EH (cell line): ENCODE measurements at regions not wholly inside any gene's neighbourhood (a gene's known extent, or its start where the extent isn't known, plus 50 kb on each side); places are given as distances from the start of the nearest gene placed in this dataset.

Source experiments
- DNase-seq: peaks from one replicate; pipeline ENCODE4 v3.0.0-alpha.2; 2015; ENCODE audit warnings: low read depth

GRCh38 chr6:68391953-68392352 lies 243.1 kb upstream of the ADGRB3 start:
- no peak for DNase-seq

- DNase-seq = no peak
Observed at GRCh38 chr6:68372991-68373390, 262.1 kb upstream of the ADGRB3 start.

DNA sequence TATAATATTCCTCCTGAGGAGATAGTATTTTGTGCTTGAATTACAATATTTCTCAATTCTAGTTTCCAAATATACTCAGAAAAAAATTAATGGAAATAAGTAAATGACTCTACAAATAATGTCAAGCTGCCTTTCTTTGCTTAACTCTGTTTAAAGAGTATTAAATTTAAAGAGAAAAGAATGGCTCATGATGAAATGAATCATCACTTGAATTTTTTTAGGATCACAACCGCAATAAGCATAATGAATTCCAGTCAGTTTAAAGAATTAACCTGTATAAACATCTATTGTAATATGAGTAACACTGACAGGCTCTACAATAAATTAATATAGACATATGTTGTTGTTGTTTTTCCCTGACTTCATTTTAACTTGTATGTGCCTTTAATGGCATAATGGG lies 266.2 kb upstream of the ADGRB3 start:
- no peak for DNase-seq

GRCh38 chr6:68364271-68364805 lies 270.7 kb upstream of the ADGRB3 start:
- no peak for DNase-seq

GRCh38 chr6:68343901-68344300 lies 291.2 kb upstream of the ADGRB3 start:
- no peak for DNase-seq

DNA sequence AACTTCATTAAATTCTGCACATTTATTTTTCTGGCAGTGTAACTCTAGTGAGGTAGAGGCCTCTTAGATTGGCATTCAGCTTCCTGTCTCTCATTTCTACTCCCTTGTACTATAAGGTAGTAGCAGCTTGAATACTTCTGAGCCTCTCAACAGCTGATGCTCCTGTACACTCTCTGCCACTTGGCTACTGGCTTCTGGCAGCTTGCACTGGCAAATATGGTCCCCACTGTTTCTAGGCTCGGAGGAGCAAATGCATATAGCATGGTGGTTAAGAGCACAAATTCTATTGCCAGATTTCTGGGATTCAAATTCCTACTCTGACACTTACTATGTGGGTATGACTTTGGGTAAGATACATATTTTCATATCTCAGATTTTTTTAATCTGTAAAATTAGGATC lies 292.8 kb upstream of the ADGRB3 start:
- no peak for DNase-seq

DNA sequence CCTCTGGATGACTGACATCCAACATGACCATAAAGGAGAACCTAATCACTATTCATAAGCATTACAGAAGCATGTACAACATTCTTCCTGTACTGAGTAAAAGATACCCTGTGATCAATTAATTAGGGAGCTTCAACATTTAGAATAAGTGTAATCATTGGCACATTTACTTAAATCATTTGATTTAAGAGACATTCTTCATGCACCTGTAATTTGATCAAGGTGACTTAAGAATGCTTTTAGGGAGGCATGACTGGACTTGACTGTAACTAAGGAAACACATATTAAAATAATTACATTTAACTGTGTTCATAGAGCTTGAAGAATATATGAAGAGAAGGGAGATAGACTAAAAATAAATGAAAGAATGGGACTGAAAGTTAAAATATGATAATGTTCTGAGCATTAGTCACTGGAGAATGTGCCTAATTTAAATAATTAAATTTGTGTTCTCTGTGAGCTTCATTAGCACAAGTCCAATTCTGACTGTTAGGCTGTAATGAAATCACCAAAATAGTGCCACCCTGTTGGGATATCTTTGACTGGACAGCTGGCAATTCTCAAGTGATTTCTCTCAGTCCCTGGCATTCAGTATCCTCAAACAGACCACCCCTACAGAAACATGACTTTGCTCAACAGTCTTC lies 295.5 kb upstream of the ADGRB3 start:
- DNase-seq = no peak

GRCh38 chr6:68333442-68333841 lies 301.6 kb upstream of the ADGRB3 start:
- no peak for DNase-seq

DNA sequence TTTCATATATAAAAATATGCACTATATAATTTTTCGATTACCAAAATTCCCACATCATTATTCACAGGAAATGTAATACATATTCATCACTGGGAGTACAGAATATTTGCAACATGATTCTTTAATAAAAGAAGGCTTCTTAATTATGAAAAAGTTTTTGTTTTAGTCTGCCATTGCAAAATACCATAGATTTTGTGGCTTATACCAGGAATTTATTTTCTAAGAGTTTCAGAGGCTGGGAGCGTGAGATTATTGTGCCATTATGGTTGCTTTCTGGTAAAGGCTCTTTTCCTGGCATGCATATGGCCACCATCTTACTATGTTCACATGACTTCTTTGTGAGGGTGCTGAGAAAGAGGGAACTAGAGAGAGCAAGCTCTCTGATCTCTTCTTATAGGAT lies 306.9 kb upstream of the ADGRB3 start:
- DNase-seq = no peak

GRCh38 chr6:68326762-68327161 lies 308.3 kb upstream of the ADGRB3 start:
- DNase-seq = no peak

DNA sequence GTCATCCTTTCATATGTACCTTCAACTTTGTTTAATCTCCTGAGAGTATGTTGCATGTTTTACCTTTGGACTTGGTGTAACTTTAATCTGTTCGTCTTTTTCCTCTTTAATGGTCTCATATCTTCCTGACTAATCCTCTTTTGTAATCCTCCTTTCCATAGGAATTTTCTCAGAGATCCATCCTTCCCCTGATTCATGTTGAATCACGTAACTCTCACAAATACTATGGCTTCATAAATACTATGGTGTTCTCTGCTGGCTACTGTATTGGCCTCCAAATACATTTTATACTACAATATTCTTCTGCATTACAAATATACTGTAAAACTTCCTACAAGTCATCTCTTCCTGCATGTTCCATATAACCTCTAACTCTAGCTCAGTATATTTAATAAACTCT lies 317.7 kb upstream of the ADGRB3 start:
- DNase-seq = no peak

DNA sequence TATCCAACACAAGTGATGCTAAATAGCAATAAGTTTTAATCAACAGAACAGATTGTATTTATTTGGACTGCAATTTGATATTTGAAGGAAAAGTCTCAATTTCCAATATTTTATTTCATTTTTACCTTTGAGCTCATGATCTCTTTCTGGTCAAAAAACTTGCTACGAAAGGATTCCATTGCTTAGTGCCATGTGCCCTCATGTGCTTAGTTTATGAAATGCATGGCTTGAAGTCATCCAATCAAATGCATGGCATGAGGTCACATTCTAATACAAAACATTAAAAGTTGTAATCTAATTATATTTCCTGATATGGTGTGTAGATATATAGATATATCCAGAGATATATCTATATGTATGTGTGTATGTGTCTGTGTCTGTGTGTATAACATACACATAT lies 321.2 kb upstream of the ADGRB3 start:
- no peak for DNase-seq

DNA sequence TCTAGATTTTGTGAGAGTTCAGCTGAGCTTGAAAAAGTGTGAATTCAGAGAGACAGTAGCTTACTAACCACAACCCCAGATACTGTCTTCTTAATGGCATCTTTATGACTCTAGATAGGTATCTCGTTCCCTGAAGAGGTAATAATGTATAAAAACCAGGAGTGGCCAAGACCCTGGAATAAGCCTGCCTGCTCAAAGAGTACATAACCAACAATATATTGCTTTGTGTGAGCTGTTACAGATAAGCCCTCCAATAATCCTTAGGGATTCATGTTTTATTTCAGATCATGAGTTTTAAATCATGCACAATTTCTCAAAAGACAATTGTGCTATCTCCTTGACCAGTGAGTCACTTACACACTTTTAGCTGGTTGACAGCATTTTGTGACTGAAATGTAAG lies 327.8 kb upstream of the ADGRB3 start:
- no peak for DNase-seq

DNA sequence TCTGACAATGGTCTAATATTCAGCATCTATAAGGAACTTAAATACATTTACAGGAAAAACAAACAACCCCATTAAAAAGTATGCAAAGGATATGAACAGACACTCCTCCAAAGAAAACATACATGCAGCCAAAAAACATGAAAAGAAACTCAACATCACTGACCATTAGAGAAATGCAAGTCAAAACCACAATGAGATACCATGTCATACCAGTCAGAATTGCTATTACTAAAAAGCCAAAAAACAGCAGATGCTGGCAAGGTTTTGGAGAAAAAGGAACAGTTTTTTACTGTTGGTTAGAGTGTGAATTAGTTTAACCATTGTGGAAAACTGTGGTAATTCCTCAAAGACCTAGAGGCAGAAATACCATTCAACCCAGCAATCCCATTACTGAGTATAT lies 339.0 kb upstream of the ADGRB3 start:
- no peak for DNase-seq

GRCh38 chr6:68282646-68283045 lies 352.4 kb upstream of the ADGRB3 start:
- DNase-seq = no peak

DNA sequence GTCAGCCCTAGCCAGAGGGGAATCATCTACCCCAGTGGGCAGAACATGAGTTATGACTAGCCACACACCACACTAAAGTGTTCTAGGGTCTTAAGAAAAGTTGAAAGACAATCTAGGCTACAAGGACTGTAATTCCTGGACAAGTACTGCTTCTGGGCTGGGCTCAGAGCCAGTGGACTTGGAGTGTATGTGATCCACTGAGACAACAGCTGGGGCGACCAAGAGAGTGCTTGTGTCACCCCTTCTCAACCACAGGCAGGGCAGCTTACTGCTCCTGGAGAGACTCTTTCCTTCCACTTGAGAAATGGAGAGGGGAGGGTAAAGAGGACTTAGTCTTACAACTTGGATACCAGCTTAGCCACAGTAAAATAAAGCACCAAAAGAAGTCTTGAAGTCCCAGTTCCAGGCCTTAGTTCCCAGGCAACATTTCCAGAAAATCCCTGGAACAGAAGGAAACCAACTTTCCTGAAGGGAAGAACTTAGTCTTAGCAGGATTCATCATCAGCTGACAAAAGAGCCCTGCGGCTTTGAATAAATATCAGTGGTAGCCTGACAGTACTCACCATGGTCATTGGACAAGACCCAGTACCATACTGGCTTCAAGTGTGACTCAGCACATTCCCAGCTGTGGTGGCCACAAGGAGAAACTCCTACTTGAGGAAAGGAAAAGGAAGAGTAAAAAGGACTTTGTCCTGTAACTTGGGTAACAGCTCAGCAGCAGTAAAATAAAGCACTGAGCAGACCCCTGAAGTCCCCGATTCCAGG lies 355.1 kb upstream of the ADGRB3 start:
- no peak for DNase-seq

- no peak for DNase-seq
Observed at GRCh38 chr6:68273297-68273696, 361.8 kb upstream of the ADGRB3 start.

GRCh38 chr6:68256391-68256790 lies 378.7 kb upstream of the ADGRB3 start:
- DNase-seq = no peak

- no peak for DNase-seq
Observed at GRCh38 chr6:68252632-68253031, 382.4 kb upstream of the ADGRB3 start.

DNA sequence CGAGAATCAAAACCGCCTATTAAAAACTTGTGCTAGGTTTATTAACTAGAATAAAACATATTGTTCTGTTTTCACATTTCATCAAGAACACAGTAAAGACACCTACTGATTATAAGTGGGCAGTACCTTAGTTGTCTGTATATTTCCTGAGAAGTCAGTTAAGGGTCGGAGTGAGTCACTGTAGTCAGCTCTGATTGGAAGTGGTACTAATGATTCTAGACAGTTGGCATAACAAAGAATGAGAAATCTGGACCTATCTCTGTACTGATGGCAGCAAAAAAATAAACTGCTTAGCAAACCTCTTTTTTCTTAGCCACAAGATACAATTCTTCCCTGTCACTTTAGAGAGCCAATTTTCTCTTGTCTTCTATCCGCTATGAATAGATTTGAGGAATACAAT lies 387.3 kb upstream of the ADGRB3 start:
- DNase-seq = no peak

GRCh38 chr6:68240726-68241125 lies 394.4 kb upstream of the ADGRB3 start:
- no peak for DNase-seq

- no peak for DNase-seq
Observed at GRCh38 chr6:68239034-68239433, 396.0 kb upstream of the ADGRB3 start.

- no peak for DNase-seq
Observed at GRCh38 chr6:68238097-68238601, 396.9 kb upstream of the ADGRB3 start.

GRCh38 chr6:68237205-68237604 lies 397.9 kb upstream of the ADGRB3 start:
- DNase-seq = no peak
